ENCODE measurements at regions not wholly inside any gene's neighbourhood (a gene's known extent, or its start where the extent isn't known, plus 50 kb on each side); places are given as distances from the start of the nearest gene placed in this dataset.

DNA sequence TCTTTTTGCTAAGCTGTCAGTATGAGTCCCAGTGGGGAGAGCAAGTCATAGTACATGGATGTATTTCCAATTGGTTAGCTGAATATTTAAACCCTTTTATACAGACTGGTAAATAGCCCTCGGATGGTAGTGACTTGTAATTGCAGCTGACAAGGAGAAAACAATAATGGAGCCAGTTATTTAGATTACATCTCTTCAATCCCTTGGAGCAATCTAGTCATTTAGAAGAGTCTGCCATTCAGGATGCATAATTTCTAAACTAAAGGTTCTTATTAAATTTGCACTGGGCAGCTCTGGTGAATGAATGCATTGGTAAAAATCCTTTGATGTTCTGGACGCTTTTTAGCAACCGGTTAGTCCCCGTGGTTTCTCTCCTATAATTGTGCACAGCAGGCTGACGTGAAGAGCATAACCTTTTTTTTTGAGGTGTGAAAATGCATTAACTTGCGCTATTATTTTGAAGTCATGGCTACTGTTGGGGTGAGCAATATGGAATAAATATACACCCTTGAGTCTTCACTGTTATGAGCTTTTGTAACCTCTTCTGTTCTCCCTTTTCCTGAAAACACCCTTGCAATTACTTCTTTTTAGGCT, 158.6 kb upstream of the CD180 start:
- TF ChIP-seq PATZ1 (CRISPR knock-in tag; IDR thresholded peaks at IDR 0.05; ENCODE audit: borderline replicate concordance) (no peak), ZC3H10 (CRISPR knock-in tag; IDR thresholded peaks at IDR 0.05) (no peak), ZNF70 (CRISPR knock-in tag; IDR thresholded peaks at IDR 0.05) (no peak), ZFP3 (CRISPR knock-in tag; IDR thresholded peaks at IDR 0.05) (no peak), BACH2 (CRISPR knock-in tag; IDR thresholded peaks at IDR 0.05; ENCODE audit: borderline replicate concordance) (no peak), CSRNP3 (CRISPR knock-in tag; IDR thresholded peaks at IDR 0.05) (no peak), RARB (CRISPR knock-in tag; IDR thresholded peaks at IDR 0.05) (no peak), ZFP30 (CRISPR knock-in tag; IDR thresholded peaks at IDR 0.05) (no peak)
- TF ChIP-seq, protein P1, sequence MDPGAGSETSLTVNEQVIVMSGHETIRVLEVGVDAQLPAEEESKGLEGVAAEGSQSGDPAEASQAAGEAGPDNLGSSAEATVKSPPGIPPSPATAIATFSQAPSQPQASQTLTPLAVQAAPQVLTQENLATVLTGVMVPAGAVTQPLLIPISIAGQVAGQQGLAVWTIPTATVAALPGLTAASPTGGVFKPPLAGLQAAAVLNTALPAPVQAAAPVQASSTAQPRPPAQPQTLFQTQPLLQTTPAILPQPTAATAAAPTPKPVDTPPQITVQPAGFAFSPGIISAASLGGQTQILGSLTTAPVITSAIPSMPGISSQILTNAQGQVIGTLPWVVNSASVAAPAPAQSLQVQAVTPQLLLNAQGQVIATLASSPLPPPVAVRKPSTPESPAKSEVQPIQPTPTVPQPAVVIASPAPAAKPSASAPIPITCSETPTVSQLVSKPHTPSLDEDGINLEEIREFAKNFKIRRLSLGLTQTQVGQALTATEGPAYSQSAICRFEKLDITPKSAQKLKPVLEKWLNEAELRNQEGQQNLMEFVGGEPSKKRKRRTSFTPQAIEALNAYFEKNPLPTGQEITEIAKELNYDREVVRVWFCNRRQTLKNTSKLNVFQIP (CRISPR knock-in tag; IDR thresholded peaks at IDR 0.05; ENCODE audit: borderline replicate concordance, low read depth): no peak

Measured in SK-N-SH treated with all-trans-retinoic acid at 6 μM for 48 hours (cell line).